ENCODE measurements at regions not wholly inside any gene's neighbourhood (a gene's known extent, or its start where the extent isn't known, plus 50 kb on each side); places are given as distances from the start of the nearest gene placed in this dataset.

DNA sequence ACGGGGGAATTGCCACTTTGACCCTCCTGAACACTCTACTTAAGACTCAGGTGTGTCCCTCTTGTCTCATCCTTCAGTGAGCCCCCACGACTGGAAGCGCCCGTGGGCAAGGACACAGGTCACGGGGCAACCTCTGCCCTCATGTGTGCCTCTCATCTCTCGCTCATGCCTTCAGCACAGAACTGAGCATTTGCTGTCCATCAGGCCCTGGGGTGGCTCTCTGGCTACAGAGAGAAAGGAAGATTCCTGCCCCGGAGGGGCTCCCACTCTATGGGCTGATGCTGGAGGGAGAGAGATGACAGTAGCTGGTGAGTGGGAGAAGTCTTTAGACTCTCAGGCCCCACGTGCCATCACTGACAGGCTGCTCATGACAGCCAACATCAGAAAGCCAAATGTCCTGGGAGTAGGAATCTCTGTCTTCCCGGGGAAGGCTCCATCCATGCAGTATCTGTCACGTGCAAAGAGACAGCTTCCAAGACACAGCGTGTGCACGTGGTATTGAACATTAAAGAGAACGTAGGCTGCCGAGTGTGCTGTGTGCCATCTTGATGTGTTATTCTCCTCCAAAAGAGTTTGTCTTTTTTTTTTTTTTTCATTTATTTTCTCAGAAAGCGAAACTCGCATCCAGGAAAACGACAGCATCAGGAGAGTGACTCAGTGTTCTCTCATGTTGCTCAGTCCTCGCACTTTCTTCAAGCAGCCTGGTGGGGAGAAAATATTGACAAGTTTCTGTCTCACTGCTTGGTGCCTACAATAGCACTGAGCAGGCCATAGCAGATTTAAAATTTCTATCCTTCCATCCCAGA is 190.5 kb downstream of the GAS1 start:
- DNase-seq: no peak

DNA sequence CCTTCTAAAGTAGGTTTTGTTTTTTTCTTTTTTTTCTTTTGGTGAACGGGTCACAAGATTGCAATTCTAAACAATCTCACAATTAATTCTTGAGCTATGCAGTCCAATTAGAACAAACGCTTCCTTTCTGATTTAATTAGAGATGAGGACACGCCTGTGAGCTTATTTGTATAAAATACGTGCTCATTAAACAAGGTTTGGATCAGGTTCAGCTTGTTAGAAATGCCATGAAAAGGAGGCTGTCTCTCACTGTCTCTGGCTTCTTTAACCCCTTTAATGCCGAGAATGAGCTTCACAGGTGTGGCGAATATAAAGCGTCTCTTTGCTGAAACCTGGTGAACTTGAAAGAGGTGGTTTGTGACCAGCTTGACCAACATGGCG is 191.8 kb downstream of the GAS1 start:
- no peak for DNase-seq

DNA sequence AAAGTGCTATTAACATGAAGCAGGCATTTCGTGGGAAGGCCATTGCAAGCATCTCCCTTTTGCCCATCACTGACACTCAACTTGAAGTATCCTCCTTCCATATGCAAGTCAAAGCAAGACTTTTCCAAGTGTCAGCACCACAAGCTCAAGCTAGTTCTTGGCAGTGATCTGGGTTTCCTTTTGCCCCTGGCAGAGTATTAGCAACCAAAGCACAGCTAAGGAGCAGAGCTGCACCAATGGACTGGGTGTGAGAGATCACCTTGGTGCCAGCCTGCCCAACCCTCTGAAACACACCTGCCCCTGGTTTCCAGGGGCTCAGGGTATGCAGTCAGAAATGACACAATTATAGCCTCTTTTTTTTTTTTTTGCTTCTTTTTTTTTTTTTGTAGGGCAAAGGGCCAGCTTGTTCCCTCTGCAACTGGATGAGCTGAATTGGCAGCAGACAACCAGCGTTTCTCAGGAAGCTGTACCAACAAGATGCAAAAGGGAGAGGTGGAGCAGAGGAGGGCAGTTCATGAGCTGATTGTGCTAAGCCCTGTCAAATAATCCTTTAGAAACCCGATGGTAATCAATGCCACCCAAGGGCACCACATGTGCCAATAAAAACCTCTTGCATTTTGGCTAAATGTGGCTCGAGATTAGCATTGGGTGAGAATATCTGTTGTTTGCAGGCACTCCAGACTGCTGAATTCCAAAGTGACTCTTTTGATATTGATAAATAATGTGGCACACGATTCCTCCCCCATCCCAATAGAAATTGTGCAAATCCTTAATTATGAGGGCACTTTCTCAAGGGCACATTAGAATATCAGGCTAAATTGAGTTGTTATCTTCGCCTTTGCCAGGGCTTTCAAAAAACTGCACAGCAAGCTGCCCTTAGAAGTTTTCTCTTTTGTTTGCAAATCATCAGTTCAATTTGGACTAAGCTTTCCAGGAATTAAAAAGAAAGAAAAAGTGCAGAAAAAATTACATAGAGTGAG is 192.4 kb downstream of the GAS1 start:
- no peak for DNase-seq

DNA sequence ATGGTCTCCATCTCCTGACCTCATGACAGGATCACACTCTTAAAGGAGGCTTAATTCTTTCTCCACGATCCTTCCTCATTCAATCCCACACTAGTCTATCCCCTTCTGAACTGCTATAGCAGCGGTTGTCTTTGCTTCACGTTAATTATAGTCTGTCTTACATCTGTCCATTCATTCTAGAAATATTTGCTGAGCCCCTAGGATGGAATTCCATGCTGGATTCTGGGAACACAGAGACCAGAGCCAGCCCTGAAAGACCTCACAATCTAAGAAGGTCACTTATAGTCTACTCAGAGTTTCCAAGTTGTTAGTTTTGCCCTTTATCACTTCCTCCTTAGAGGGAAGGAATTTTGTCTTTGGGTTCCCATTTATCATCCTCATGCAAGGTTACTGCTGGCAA is 193.5 kb downstream of the GAS1 start:
- DNase-seq: no peak

DNA sequence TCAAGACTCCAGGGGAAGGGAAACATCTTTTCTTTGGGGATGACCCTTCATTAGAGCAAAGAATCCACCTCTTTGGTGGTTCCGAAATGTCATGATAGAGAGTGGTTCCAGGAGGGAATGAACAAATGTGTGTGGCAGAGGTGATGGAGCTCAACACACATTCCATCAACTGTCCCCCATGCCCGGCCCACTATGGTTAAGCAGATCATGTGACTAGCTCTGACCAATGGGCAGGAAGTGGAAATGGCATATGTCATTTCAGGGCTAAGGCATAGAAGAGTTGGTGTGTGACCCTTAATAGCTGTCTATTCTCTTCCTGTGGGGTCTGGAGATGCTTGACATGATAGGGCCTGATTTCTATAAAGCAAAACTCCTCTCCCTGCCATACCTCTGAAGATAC is 194.6 kb downstream of the GAS1 start:
- no peak for DNase-seq

DNA sequence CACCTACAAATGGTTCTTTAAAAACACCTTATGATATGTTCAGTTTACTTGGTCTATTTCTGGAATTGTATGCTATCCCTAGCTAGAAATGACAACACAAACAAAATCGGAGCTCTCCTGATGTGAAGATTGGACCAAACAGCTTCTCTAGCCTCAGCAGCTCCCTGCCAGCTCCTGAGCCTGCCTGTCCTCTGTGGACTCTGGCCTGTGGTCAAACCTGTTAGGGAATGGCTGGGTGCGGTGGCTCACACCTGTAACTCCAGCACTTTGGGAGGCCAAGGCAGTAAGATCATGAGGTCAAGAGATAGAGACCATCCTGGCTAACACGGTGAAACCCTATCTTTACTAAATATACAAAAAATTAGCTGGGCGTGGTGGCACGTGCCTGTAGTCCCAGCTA is 195.3 kb downstream of the GAS1 start:
- DNase-seq: no peak

DNA sequence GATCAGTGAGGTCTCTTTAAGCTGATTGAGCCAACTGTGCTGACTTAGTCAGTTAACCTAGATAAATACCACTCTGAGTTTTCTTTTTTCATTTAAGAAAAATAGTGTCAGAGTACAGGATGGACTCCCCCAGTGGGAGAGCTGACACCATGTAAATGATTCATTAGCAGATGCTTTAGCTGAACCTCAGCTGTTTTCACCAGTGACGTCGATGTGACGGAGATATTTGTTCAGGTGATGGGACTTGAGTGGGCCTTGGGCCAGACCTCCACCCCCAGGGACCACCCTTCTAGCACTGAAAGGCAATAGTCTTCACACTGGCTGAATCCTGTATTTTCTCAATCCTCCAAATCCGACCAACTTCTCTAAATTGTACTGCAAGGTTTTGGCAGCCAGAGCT is 196.1 kb downstream of the GAS1 start:
- DNase-seq: no peak

DNA sequence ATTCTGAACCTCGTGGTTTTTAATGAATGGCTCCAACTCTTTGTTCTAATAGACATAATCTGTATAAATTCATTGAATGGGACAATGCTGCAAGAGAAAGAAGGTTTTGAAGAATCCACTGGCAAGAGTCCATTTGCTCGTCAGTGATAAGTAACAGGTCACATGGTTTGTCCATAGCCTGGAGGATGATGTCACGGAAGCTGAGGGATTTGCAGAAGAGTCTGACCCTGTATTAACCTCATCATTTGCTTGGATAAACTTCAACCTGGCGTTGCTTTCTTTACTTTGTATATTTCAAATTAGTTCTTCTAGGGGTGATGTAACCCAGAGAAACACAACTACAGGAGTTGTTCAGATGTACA is 197.4 kb downstream of the GAS1 start:
- DNase-seq: no peak

DNA sequence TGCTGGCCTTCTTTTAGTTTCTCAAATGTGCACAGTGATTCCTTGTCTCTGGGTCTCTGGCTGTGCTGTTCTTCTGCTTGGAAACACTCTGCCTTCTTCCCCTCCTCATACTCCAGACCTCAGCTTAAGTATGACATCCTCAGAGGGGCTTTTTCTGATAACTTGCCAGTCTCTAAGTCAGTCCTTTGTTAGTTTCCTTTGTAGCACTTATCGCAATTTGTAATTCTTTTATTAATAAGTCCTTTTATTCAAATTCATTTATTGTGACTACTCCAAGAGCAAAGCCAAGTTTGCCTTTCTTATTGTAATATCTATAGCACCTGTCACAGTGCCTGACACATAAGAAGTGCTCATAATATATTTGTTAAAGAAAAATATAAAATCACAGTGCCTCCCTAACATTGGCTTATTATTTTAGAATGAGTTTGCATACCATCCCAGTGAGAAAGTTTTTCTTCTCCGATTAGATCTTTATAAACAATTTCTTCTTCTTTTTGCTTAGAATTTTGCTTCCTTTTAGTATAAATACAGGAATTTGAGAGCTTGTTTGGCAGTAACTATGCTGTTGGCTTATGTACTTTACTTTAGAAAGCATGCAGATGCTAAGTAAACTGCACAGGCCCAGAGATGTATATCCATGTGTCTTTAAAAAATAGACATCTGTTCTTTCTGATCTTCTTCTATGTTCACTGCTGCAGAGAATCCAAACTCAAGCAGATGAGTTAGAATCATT is 198.0 kb downstream of the GAS1 start:
- DNase-seq: no peak

DNA sequence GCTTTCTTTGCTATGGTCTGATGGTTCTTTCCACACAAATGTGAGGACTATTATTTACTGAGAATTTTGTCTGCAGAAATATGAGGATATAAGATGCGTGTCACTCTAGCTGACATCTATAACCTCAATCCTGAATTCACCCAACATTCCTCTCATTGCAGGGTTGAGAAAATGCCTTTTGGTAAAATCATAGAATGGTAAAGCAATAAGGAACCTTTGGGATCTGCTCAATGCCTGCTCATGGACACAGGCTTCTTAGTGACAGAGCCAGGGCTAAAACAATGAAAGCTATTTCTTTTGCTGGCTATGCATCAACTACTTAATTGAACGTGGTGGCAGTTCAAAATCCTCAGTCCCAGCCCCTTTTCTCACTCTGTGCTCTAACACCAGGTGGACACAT is 199.6 kb downstream of the GAS1 start:
- no peak for DNase-seq

DNA sequence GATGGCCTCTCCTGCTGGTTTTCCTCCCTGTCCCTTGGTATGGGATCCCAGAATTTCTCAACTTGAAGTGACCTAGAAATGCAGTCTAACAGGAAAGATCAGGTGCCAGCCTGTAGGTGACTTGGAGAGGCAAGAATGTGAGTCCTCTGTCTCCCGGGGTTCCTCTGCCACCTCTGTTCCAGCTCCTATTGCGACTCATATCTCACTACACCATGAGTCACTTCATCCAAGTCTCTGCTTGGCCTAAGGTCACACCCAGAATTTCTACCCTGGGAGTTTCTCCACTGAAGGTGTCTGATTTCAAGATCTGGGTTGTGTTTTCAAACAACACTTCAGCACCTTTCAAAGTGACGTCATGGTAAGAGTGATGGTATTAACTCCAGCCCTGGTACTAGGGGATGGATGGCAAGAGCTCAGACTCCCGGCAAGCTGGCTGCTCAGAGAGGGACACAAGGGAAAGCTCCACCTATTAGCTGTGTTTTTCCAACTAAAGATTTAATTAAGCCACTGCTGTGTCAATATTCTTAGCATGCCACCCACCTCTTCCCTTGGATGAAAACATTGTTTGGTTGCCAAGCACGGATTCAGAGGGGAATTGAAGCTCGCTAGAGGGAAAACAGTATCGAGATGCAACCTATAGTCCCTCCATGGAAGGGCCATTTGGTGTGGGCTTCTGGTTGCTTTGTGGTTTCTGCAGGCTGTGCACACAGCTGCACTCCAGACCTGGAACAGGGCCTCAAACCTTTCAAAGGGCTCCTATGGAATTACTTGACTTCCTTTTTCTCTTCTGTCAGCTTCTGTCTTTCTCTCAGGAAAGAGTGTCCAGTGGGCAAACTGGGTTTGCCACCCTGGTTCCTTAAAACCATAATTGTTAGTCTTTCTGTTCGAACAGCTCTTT is 205.7 kb downstream of the GAS1 start:
- no peak for DNase-seq

DNA sequence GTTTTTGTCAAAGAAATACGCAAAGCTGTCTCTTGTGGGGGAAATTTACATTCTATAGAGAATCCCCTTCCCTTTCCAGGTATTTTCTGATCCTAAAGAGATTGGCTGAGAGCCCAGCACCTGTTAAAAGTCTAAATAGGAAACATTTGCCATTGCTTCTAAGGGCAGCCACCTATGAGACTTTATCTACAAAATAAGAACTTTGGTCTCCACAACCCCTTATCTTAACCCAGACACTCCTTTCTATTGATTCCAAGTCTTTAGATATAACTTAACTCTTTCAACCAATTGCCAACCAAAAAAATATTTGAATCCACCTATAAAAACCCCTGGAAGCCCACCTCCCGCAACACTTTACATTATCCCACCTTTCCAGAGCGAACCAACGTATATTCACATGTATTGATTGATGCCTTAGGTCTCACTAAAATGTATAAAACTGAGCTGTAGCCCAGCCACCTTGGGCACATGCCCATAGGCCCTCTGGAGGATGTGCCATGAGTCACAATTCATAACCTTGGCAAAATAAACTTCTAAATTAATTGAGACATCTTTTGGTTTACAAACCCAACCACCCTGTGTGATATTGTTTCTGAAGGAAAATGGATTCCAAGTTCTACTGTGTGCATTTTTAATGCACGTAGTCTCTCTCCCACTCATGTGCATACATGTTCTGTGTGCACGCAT is 211.4 kb downstream of the GAS1 start:
- DNase-seq: no peak

DNA sequence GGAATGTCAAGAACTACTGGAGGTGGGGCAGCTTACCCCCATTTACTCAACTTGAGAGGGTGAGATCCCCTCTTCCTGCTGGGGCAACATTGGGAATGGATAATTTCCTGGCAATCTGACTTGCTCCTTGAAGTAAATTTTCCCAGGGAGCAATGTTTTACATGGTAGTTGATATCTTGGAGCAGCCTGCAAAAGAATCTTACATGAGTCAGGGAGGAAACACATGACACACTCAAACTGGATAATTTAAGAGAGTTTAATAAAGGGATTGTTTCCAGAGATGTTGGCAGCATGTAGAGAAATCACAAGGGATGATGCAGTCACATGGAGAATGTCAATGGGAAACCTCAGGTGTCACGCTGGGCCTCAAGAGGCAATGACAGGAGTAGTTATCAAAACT is 212.5 kb downstream of the GAS1 start:
- no peak for DNase-seq

DNA sequence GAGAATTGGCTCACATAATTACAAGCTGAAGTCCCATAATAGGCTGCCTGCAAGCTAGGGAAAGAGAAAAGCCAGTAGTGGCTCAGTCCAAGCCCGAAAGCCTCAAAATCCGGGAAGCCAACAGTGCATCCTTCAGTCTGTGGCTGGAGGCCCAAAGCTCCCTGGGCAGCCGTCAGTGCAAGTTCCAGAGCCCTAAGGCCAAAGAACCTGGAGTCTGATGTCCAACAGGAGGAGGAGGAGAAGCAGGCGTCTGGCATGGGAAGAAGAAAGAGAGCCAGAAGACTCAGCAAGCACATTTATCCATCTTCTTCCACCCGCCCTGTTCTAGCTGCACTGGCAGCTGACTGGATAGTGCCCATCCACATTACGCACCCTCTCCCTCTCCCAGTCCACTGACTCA is 213.4 kb downstream of the GAS1 start:
- DNase-seq: no peak

DNA sequence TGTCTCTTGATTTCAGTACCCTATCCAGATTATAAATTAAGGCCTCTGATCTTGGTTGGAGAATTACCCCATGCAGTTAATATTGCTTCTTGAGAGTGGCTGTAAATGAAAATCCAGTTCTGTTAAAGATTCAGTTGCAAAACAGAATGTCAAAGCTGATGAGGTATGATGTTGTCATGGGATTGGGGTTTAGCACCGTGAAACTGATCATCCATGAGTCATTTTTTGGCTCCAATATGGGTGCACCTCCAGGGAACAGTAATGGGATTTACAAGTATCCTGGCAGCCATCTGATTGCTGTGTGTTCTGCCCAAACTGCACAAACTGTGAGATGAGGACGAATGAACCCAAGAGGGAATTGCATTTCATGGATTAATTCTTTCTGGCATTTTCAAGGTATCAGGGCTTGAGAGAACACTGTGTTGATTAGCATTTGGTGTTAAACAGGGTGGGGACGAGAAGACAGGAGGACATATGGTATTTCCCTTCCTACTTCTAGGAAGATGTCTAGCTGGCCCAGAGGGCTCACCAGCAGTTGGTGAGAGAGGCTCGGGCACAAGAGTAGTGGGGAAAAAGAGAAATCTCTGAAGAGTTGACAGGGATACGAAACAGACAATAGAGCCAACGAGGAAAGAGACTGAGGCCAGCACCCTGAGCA is 214.7 kb downstream of the GAS1 start:
- no peak for DNase-seq

DNA sequence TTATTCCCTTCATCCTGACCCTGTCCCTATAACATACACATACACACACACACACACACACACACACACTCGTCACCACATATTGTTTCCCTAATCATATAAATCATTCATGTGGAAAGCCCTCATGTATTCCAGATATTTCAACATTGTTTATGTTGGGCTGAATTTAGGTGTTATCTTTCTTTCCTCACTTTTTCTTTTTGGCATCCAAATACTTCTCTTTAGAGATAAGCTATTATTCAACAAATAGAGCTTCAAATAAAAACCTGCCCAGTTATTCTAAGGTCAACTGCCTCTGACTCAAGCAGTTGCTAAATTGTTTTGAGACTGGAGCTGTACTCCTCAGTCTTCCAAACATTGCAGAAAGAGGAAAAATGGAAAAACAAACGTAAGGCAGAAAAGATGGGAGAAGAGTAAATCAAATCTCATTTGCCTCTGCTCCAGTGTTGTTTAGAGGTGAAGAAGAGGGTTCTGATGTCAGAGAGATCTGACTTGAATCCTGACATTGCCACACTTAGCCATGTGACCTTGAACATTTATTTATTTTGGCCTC is 215.7 kb downstream of the GAS1 start:
- no peak for DNase-seq

DNA sequence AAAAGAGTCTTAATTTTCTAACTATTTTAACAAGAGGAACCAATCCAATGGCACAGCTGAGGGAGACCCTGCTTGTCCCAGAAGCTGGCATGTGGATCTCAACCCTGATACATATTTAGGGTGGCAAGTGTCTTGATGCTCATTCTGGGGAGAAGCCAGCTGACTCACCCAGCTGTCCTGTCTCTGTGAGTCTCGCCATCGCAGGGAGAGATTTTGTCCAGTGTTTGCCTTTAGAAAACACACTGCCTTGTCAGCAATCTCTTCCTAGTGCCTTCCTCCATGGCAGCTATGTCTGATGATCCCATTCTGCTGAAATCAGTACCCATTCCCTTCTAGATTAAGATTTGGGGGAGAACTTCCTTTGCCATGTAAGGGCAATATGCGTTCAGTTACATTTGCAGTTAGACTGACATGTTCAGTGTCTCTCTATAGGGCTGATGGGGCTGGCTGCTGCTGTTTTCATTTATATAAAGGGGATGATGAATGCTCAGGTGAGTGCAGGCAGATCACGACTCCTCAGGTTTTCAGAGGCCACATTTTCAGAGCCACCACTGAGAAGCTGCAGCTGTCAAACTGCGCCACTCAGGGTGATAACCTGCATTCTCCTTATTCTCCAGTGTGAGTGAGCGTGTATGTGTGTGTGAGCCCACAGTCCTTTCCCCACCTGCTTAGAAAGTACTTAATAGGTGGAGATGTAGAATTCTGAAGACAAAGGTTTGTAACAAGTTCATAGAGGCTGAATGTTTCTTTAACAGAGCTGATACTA is 217.0 kb downstream of the GAS1 start:
- DNase-seq: no peak

DNA sequence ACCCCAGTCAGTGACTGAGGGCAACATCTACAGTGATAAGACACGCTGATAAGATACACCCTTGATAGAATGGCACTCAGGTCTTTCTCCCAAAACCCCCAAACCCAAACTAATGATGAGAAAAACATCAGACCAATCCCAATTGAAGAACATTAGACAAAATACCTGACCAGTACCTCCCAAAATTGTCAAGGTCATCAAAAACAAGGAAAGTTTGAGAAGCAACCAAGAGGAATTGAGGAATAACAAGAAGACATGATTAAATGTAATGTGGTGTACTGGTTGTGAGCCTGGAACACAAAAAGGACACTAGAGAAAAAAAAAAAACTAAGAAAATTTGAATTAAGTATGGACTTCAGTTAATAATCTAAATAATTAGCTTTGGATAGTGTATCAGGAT is 222.8 kb downstream of the GAS1 start:
- no peak for DNase-seq

DNA sequence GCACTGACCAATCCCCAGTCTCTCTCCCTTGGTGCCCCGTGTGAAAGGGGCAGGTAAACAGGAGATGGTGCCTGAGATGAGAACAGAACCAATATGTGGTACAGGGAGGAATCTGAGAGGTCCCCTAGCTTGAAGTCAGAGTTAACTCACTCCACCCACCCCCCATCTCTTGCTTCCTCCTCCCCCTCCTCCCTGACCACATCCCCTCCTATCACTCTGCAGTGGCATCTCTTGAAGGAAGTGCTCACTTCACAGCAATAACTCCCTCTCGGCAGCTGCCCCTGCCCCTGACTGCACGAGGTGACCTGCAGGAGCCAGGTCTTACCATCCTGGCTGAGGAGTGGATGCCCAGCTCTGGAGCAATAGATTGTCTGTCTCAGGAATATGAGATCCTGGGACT is 224.0 kb downstream of the GAS1 start:
- no peak for DNase-seq

DNA sequence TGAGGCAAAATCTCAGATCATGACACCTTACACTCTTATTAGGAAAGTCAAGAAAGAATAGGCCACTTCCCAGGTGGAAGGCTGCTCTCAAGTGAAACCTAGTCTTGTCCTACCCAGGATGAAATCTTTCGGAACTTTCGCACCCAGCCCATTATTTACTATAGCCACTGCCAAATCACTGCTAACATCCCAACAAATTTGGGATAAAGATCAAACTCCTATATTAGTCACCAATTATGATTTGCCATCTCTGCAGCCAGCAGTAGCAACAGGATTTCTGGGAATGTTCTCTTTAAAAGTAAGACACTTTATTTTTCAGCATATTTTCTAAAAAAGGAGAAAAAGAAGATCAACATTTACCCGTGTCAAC is 224.6 kb downstream of the GAS1 start:
- DNase-seq: no peak
